ENCODE measurements at regions not wholly inside any gene's neighbourhood (a gene's known extent, or its start where the extent isn't known, plus 50 kb on each side); places are given as distances from the start of the nearest gene placed in this dataset.

- TF ChIP-seq POLR2A (IDR thresholded peaks at IDR 0.05; ENCODE audit: low read depth, low read length) (no peak), POLR2AphosphoS5 (IDR thresholded peaks at IDR 0.05; ENCODE audit: low read depth, low read length) (no peak), TAF1 (IDR thresholded peaks at IDR 0.05; ENCODE audit: borderline replicate concordance, low read depth, low read length) (no peak)
Measured at GRCh38 chr9:563200-563599, 278.3 kb upstream of the DMRT1 start.
